HG03575 (cell line): ENCODE measurements at regions not wholly inside any gene's neighbourhood (a gene's known extent, or its start where the extent isn't known, plus 50 kb on each side); places are given as distances from the start of the nearest gene placed in this dataset.

ENCODE experiments used
- ATAC-seq: cut with Tn5 transposase; IDR thresholded peaks from one replicate; pipeline ENCODE4 v1.9.1; 2021; ENCODE audit not compliant: unreplicated experiment, insufficient number of reproducible peaks, low FRiP score; ENCODE audit errors: extremely low read depth

DNA sequence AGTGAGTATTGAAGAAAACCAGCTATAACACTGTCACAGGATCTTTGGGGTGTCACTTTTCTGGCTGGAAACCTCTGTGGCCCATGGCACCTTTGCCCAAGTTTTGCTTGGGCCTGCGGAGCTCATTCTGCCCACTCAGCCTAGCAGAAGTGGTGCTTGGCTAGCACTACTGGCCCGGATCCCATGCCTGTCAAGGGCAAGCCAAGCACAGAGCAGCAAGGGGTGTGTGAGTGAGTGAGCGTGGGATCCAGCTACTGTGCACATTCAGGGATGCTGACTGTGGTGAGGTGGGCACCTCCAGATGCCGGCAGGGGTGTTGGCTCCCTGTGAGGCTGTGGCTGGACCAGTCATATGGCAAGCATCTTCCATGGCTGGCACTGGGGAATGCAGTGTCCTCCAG, 55.4 kb upstream of the RASGEF1B start:
- ATAC-seq: no peak

DNA sequence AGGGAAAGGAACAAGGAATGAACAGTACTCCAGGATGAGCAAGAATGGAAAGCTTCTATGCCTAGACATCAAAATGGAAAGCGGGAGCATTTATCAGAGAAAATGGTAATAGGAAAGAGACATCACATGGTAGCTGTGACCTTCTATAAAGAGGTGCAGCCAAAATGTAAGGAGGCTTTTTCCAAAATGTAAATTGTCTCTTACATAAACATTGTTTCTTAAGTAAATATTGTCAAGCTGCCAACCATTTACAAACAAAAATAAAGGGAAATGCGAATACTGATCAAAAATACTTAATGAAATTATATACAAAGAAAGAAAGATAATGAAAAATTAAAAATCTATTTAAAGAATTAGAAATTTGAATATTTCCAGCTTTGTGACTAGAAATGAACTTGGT, 55.0 kb upstream of the RASGEF1B start:
- ATAC-seq: no peak

DNA sequence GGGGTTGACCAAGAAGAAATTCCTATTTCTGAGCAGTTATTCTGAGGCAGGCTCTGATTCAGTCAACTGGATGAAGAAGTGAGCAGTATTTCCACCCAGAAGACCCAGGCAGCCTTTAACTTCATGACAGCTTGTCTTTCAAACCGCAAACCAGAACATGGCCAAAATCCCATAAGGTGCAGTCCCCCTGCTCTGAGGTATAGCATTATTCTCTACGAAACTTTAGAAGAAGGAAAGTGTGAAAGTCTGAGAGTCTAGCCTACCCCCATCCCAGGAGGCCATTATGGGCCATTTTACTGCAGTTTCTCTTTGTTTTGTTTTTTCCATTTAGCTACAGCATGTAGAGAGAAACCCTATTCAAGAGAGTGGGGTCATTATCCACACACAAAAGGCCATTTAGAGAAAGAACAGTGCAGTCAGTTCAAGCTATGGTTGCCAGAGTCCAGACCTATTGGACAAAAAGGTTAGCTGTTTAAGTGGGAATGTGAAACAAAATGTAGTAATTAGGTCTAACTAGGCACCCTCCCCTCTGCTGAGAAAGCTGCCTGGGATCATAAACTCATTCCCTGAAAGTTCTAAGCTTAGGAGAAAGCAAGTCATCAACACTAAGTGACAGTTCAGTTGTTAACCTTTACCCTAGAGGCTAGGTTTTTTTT, 52.1 kb upstream of the RASGEF1B start:
- ATAC-seq: no peak

DNA sequence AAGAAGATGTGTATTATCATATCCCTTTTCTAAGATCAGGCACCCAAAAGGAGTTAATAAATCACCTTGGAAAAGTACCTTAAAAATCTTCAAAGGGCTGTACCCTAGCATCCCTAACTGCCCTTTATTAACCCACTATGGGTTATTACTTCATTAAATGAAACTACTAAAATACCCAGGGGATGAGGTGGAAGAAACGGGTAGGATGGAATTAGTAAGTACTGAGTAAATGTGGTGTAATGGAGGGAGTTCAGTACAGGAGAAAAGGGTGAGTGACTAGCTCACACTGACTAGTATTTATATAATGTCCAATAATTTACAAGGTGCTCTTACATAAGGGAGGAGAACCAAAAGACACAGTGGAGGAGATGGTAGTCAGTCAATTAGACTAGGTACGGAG, 51.0 kb upstream of the RASGEF1B start:
- no peak for ATAC-seq

DNA sequence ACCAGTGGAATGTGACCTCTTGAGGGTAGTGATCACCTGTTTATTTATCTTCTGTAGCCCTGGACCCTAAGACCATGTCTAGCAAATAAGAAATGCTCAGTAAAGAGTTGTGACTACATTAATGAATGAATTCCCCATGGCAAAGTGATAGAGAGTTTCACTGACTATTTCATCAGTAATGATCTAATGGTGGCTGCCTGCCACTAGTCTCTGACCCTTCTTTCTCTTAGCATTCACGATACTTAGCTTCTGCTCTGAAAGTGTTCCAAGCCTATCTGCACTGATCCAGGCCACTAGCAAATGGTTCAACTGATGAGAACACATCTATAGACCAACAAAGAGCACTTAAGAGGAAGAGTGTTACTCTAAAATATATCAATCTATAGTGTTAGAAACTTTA, 50.0 kb upstream of the RASGEF1B start:
- no peak for ATAC-seq
